HCT116 (cell line): ENCODE measurements at regions not wholly inside any gene's neighbourhood (a gene's known extent, or its start where the extent isn't known, plus 50 kb on each side); places are given as distances from the start of the nearest gene placed in this dataset.

Experiments used
- ATAC-seq: fragments of 200-7000 bp; cut with Tn5 transposase; 2 replicates; pipeline ENCODE4 v1.9.1; 2020; ENCODE audit warnings: mild to moderate bottlenecking, moderate library complexity
- BruUV-seq: library from RNA; stranded (reverse); fragments of 400-500 nt; replicated peaks from 2 replicates; lab custom pipeline; 2021; lab: Mats Ljungman, UMichigan
- CTCF ChIA-PET: fragments of 300-600 bp; sonication (Branson Sonifier 250); formaldehyde crosslinking; loops from one replicate; lab custom pipeline; 2021; ENCODE audit warnings: antibody characterized with exemption; lab: Charles Lee
- POLR2A ChIA-PET: fragments of 300-600, 350-600 bp; sonication (Branson Sonifier 250); formaldehyde crosslinking; loops from one replicate; lab custom pipeline; 2021; ENCODE audit warnings: antibody characterized with exemption; lab: Charles Lee
- RAD21 ChIA-PET, 2 experiments: fragments of 300-600 bp; sonication (Branson Sonifier 250); formaldehyde crosslinking; loops; one replicate each; lab custom pipeline; 2023; ENCODE audit warnings: low total read pairs in 2 of 2; ENCODE audit not compliant: uncharacterized antibody in 2 of 2, unreplicated experiment in 2 of 2, low non-redundant PET in 1 of 2; lab: Charles Lee
- DNase-seq: peaks from one replicate; pipeline ENCODE4 v3.0.0-alpha.2; 2010; ENCODE audit warnings: low read depth, low spot score
- H2AFZ ChIP-seq: fragments of 200-600 bp; shearing (Covaris generic), sonication (generic); 2 replicates; pipeline ENCODE4 v1.6.1; 2017; ENCODE audit warnings: low read depth, mixed run types, mixed read lengths, antibody characterized with exemption, low read length; ENCODE audit not compliant: poor library complexity, severe bottlenecking
- H3K27ac ChIP-seq: 2 replicates; pipeline ENCODE4 v1.5.1; 2012; ENCODE audit warnings: low read depth, low read length
- H3K27me3 ChIP-seq: fragments of 200-600 bp; sonication (generic); 2 replicates; pipeline ENCODE4 v1.6.1; 2016; ENCODE audit warnings: mixed run types, low read length, mixed read lengths; ENCODE audit not compliant: insufficient read depth
- H3K36me3 ChIP-seq, 2 experiments: fragments of 200-500 bp in 1 of 2; fragments of 200-600 bp in 1 of 2; sonication (Bioruptor generic) in 1 of 2; sonication (generic) in 1 of 2; 2 replicates each; pipeline versions ENCODE4 v1.5.1 to v1.6.1; 2014 to 2016; ENCODE audit warnings: low read length in 2 of 2, inconsistent platforms in 1 of 2, mixed read lengths in 1 of 2, mixed run types in 1 of 2; ENCODE audit not compliant: insufficient read depth in 2 of 2, control insufficient read depth in 1 of 2
- H3K4me1 ChIP-seq, 2 experiments: fragments of 200-600 bp in 1 of 2; sonication (generic) in 1 of 2; 2 replicates each; pipeline versions ENCODE4 v1.5.1 to v1.6.1; 2012 to 2017; ENCODE audit warnings: low read length in 2 of 2, inconsistent platforms in 1 of 2, mild to moderate bottlenecking in 1 of 2, mixed read lengths in 1 of 2, mixed run types in 1 of 2, moderate library complexity in 1 of 2; ENCODE audit not compliant: insufficient read depth in 2 of 2, control insufficient read depth in 1 of 2
- H3K4me2 ChIP-seq: fragments of 200-600 bp; sonication (generic); 2 replicates; pipeline ENCODE4 v1.6.1; 2017; ENCODE audit warnings: mixed run types, low read length, mixed read lengths
- H3K4me3 ChIP-seq, 2 experiments: fragments of 200-600 bp in 1 of 2; sonication (generic) in 1 of 2; replicated peaks in 1 of 2; 2 replicates each; pipeline ENCODE4 v1.5.1; 2011 to 2016; ENCODE audit warnings: low read length in 2 of 2, control low read depth in 1 of 2, low read depth in 1 of 2, mild to moderate bottlenecking in 1 of 2, mixed read lengths in 1 of 2, mixed run types in 1 of 2
- H3K79me2 ChIP-seq: fragments of 200-600 bp; sonication (generic); 2 replicates; pipeline ENCODE4 v1.6.1; 2017; ENCODE audit warnings: mild to moderate bottlenecking, mixed run types, low read length, moderate library complexity, mixed read lengths; ENCODE audit not compliant: insufficient read depth
- H3K9ac ChIP-seq: fragments of 200-600 bp; sonication (generic); 2 replicates; pipeline ENCODE4 v1.6.1; 2016; ENCODE audit warnings: low read length, mixed read lengths
- H3K9me2 ChIP-seq: fragments of 200-600 bp; sonication (generic), shearing (Covaris generic); 2 replicates; pipeline ENCODE4 v1.6.1; 2017; ENCODE audit warnings: mixed run types, mild to moderate bottlenecking, moderate library complexity; ENCODE audit not compliant: insufficient read depth
- H3K9me3 ChIP-seq, 2 experiments: fragments of 200-500 bp in 1 of 2; fragments of 200-600 bp in 1 of 2; sonication (Bioruptor generic) in 1 of 2; sonication (generic) in 1 of 2; 2 replicates each; pipeline ENCODE4 v1.6.1; 2014 to 2017; ENCODE audit warnings: low read length in 2 of 2, mixed read lengths in 2 of 2, inconsistent platforms in 1 of 2, low read depth in 1 of 2, mild to moderate bottlenecking in 1 of 2, mixed run types in 1 of 2, moderate library complexity in 1 of 2; ENCODE audit not compliant: control insufficient read depth in 1 of 2, insufficient read depth in 1 of 2
- H4K20me1 ChIP-seq: fragments of 200-600 bp; sonication (generic), shearing (Covaris generic); 2 replicates; pipeline ENCODE4 v1.6.1; 2017; ENCODE audit warnings: mixed run types, mild to moderate bottlenecking, moderate library complexity; ENCODE audit not compliant: insufficient read depth
- CEBPB ChIP-seq: IDR thresholded peaks from 2 replicates; pipeline ENCODE4 v1.6.1; 2012; ENCODE audit warnings: low read depth
- ELF1 ChIP-seq: IDR thresholded peaks from 2 replicates; pipeline ENCODE4 v1.6.1; 2012; ENCODE audit warnings: low read depth, borderline replicate concordance
- EZH2 ChIP-seq: fragments of 200-600 bp; sonication (generic); IDR thresholded peaks from 2 replicates; pipeline ENCODE4 v1.6.1; 2017; ENCODE audit warnings: antibody characterized with exemption, mixed run types
- EZH2phosphoT487 ChIP-seq: fragments of 200-600 bp; IDR thresholded peaks from 2 replicates; pipeline ENCODE4 v1.6.1; 2018; ENCODE audit warnings: antibody characterized with exemption, borderline replicate concordance
- POLR2AphosphoS5 ChIP-seq: IDR thresholded peaks from 2 replicates; pipeline ENCODE4 v1.6.1; 2011; ENCODE audit warnings: mild to moderate bottlenecking, low read depth, low read length, moderate library complexity
- RAD21 ChIP-seq: IDR thresholded peaks from 2 replicates; pipeline ENCODE4 v1.6.1; 2012; ENCODE audit warnings: low read depth, mild to moderate bottlenecking
- REST ChIP-seq: IDR thresholded peaks from 2 replicates; pipeline ENCODE4 v1.6.1; 2012; ENCODE audit warnings: low read depth
- SP1 ChIP-seq: IDR thresholded peaks from 2 replicates; pipeline ENCODE4 v1.6.1; 2012; ENCODE audit warnings: low read depth
- SRF ChIP-seq: IDR thresholded peaks from 2 replicates; pipeline ENCODE4 v1.6.1; 2012; ENCODE audit warnings: low read depth
- TCF7L2 ChIP-seq: IDR thresholded peaks from 2 replicates; pipeline ENCODE4 v1.7.0; 2011; ENCODE audit warnings: borderline replicate concordance, inconsistent platforms; ENCODE audit not compliant: insufficient read depth, insufficient read length; ENCODE audit errors: extremely low read depth
- YY1 ChIP-seq: IDR thresholded peaks from 2 replicates; pipeline ENCODE4 v1.6.1; 2011; ENCODE audit warnings: low read length, low read depth, moderate library complexity, mild to moderate bottlenecking; ENCODE audit not compliant: insufficient replicate concordance; ENCODE audit errors: extremely low read depth
- ZBTB33 ChIP-seq: IDR thresholded peaks from 2 replicates; pipeline ENCODE4 v1.6.1; 2011; ENCODE audit warnings: mild to moderate bottlenecking, low read length, moderate library complexity; ENCODE audit not compliant: insufficient replicate concordance; ENCODE audit errors: extremely low read depth
- ZFX ChIP-seq: fragments of 450-650 bp; IDR thresholded peaks from 2 replicates; pipeline ENCODE4 v1.6.1; 2017
- ZNF274 ChIP-seq: fragments of 200-500 bp; sonication (Bioruptor generic); IDR thresholded peaks from 2 replicates; pipeline ENCODE4 v1.6.1; 2014; ENCODE audit warnings: mild to moderate bottlenecking, low read depth, low read length, inconsistent platforms
- intact Hi-C: fragments of 100-400 bp; cut with micrococcal nuclease; formaldehyde crosslinking; loops from 2 replicates; pipeline ENCODE4 v1.10.0; 2022
- TF ChIP-seq, protein P1 (sequence below), 3 experiments: fragments of 200-600 bp in 1 of 3; sonication (generic) in 1 of 3; IDR thresholded peaks in 2 of 3; conservative IDR thresholded peaks in 1 of 3; 2 replicates each; pipeline ENCODE4 v1.5.1; 2012 to 2017; ENCODE audit warnings: low read depth in 2 of 3, low read length in 2 of 3, antibody characterized with exemption in 1 of 3, borderline replicate concordance in 1 of 3, control low read depth in 1 of 3, mild to moderate bottlenecking in 1 of 3, mixed read lengths in 1 of 3, mixed run types in 1 of 3, moderate library complexity in 1 of 3; ENCODE audit not compliant: insufficient read depth in 1 of 3
- TF ChIP-seq, protein P2 (sequence below): IDR thresholded peaks from 2 replicates; pipeline ENCODE4 v1.6.1; 2012

- TF ChIP-seq ELF1: no peak
- no peak for TF ChIP-seq ZNF274
- no peak for TF ChIP-seq SRF
- TF ChIP-seq SP1: no peak
- TF ChIP-seq REST: no peak
- TF ChIP-seq, protein P1, sequence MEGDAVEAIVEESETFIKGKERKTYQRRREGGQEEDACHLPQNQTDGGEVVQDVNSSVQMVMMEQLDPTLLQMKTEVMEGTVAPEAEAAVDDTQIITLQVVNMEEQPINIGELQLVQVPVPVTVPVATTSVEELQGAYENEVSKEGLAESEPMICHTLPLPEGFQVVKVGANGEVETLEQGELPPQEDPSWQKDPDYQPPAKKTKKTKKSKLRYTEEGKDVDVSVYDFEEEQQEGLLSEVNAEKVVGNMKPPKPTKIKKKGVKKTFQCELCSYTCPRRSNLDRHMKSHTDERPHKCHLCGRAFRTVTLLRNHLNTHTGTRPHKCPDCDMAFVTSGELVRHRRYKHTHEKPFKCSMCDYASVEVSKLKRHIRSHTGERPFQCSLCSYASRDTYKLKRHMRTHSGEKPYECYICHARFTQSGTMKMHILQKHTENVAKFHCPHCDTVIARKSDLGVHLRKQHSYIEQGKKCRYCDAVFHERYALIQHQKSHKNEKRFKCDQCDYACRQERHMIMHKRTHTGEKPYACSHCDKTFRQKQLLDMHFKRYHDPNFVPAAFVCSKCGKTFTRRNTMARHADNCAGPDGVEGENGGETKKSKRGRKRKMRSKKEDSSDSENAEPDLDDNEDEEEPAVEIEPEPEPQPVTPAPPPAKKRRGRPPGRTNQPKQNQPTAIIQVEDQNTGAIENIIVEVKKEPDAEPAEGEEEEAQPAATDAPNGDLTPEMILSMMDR (IDR thresholded peaks at IDR 0.05 in 2 of 3, conservative IDR thresholded peaks at IDR 0.05 in 1 of 3; ENCODE audit: borderline replicate concordance in 1 of 3, insufficient read depth in 1 of 3, low read depth in 2 of 3, low read length in 2 of 3): no peak
- TF ChIP-seq EZH2phosphoT487: no peak
- TF ChIP-seq ZFX: no peak
- TF ChIP-seq TCF7L2: no peak
- TF ChIP-seq, protein P2, sequence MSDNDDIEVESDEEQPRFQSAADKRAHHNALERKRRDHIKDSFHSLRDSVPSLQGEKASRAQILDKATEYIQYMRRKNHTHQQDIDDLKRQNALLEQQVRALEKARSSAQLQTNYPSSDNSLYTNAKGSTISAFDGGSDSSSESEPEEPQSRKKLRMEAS: no peak
- TF ChIP-seq EZH2: no peak
- no peak for TF ChIP-seq CEBPB
- TF ChIP-seq YY1: no peak
- no peak for TF ChIP-seq RAD21
- no peak for TF ChIP-seq POLR2AphosphoS5
- TF ChIP-seq ZBTB33: no peak
- no peak overlapping the region for H3K9ac ChIP-seq
- CTCF ChIA-PET: no interaction called here
- H3K79me2 ChIP-seq: no peaks in the 10 kb centered on the region
- RAD21 ChIA-PET: no interaction called here
- DNase-seq (no peak), ATAC-seq (no peak)
- no peak overlapping the region for H3K4me2 ChIP-seq
- intact Hi-C loops: no loop called here
- no peaks in the 10 kb centered on the region for H4K20me1 ChIP-seq
- H3K36me3 ChIP-seq: no peaks in the 10 kb centered on the region
- no peaks in the 10 kb centered on the region for H3K9me2 ChIP-seq
- no peak overlapping the region for H3K4me3 ChIP-seq
- H2AFZ ChIP-seq: no peak overlapping the region
- H3K27me3 ChIP-seq: no peaks in the 10 kb centered on the region
- POLR2A ChIA-PET: no interaction called here
- no peaks in the 10 kb centered on the region for H3K4me1 ChIP-seq
- peaks cover 21% of the 10 kb centered on the region in 2 experiments; a peak in 2 of 4 replicates for H3K9me3 ChIP-seq
- BruUV-seq: no TSS peak
- no peak overlapping the region for H3K27ac ChIP-seq
Measured at GRCh38 chr21:27240839-27241238, 274.0 kb upstream of the ADAMTS5 start.
